Activated B cell treated with CpG ODN at 0.5 μM for 24 hours (primary cell): ENCODE measurements at regions not wholly inside any gene's neighbourhood (a gene's known extent, or its start where the extent isn't known, plus 50 kb on each side); places are given as distances from the start of the nearest gene placed in this dataset.
"Not testable (repeated sequence)": the region's sequence is repeated elsewhere in the genome, so short reads cannot be mapped to it uniquely, and the experiment has no call there.

Experiments used
- ATAC-seq: fragments of 200-7000 bp; cut with Tn5 transposase; one replicate; pipeline ENCODE4 v1.10.0; 2021; ENCODE audit warnings: low read depth, mild to moderate bottlenecking, moderate library complexity
- CTCF ChIA-PET: fragments of 350-600 bp; sonication (Branson Sonifier 250); formaldehyde crosslinking; loops from one replicate; lab custom pipeline; 2021; ENCODE audit warnings: antibody characterized with exemption; lab: Charles Lee
- POLR2A ChIA-PET: fragments of 350-600 bp; sonication (Branson Sonifier 250); formaldehyde crosslinking; loops from one replicate; lab custom pipeline; 2021; ENCODE audit warnings: antibody characterized with exemption; lab: Charles Lee
- DNase-seq: peaks from one replicate; pipeline ENCODE4 v3.0.0; 2022
- H3K27ac Mint-ChIP-seq: one replicate; pipeline ENCODE4 v1.8.0; 2020; ENCODE audit warnings: mixed read lengths
- H3K27me3 Mint-ChIP-seq: one replicate; pipeline ENCODE4 v1.8.0; 2021; ENCODE audit warnings: mixed read lengths
- H3K36me3 Mint-ChIP-seq: one replicate; pipeline ENCODE4 v1.8.0; 2021; ENCODE audit warnings: low read depth, mixed read lengths
- H3K4me1 Mint-ChIP-seq: one replicate; pipeline ENCODE4 v1.8.0; 2021; ENCODE audit warnings: mixed read lengths
- H3K4me3 Mint-ChIP-seq: one replicate; pipeline ENCODE4 v1.8.0; 2020; ENCODE audit warnings: mild to moderate bottlenecking, mixed read lengths
- H3K9me3 Mint-ChIP-seq: one replicate; pipeline ENCODE4 v1.8.0; 2020; ENCODE audit warnings: mixed read lengths
- CTCF ChIP-seq: fragments of 200-600 bp; IDR thresholded peaks from one replicate; pipeline ENCODE4 v1.8.0; 2022; ENCODE audit warnings: antibody characterized with exemption, mild to moderate bottlenecking
- intact Hi-C: fragments of 100-400 bp; cut with micrococcal nuclease; formaldehyde crosslinking; loops from one replicate; pipeline ENCODE4 v1.15.1; 2024

- intact Hi-C loops = no loop called here
- peaks cover 4% of the 10 kb centered on the region for H3K9me3 Mint-ChIP-seq
- no peak for ATAC-seq
Observed at GRCh38 chr10:33919244-33919643, 584.8 kb upstream of the NRP1 start.

GRCh38 chr10:33917069-33917780 is 582.8 kb upstream of the NRP1 start:
- Mint-ChIP-seq H3K36me3 (no peaks in the 10 kb centered on the region), H3K4me1 (no peaks in the 10 kb centered on the region), H3K9me3 (peaks cover 4% of the 10 kb centered on the region), H3K4me3 (no peak overlapping the region), H3K27me3 (no peaks in the 10 kb centered on the region), H3K27ac (no peak overlapping the region)
- no peak for ATAC-seq
- ChIA-PET CTCF (no interaction called here), POLR2A (no interaction called here)
- intact Hi-C loops = no loop called here
- TF ChIP-seq CTCF = no peak
- no peak for DNase-seq

More at GRCh38 chr10:33919244-33919643, 584.8 kb upstream of the NRP1 start:
- POLR2A ChIA-PET = no interaction called here
- no peak for TF ChIP-seq CTCF
- Mint-ChIP-seq H3K4me1 (no peaks in the 10 kb centered on the region), H3K4me3 (no peak overlapping the region), H3K27ac (no peak overlapping the region), H3K27me3 (no peaks in the 10 kb centered on the region), H3K36me3 (no peaks in the 10 kb centered on the region)
- no peak for DNase-seq
- CTCF ChIA-PET = no interaction called here

GRCh38 chr10:33914746-33915145 is 580.3 kb upstream of the NRP1 start:
- Mint-ChIP-seq H3K36me3 (no peaks in the 10 kb centered on the region), H3K9me3 (peaks cover 4% of the 10 kb centered on the region), H3K4me3 (no peak overlapping the region), H3K27me3 (no peaks in the 10 kb centered on the region), H3K4me1 (no peaks in the 10 kb centered on the region), H3K27ac (no peak overlapping the region)
- ChIA-PET POLR2A (no interaction called here), CTCF (no interaction called here)
- DNase-seq (no peak), ATAC-seq (no peak)
- intact Hi-C loops = no loop called here
- no peak for TF ChIP-seq CTCF

GRCh38 chr10:33913194-33913593 is 578.7 kb upstream of the NRP1 start:
- Mint-ChIP-seq H3K27me3 (no peaks in the 10 kb centered on the region), H3K4me3 (no peak overlapping the region), H3K4me1 (no peaks in the 10 kb centered on the region), H3K27ac (no peak overlapping the region), H3K9me3 (peaks cover 3% of the 10 kb centered on the region), H3K36me3 (no peaks in the 10 kb centered on the region)
- no peak for ATAC-seq
- POLR2A ChIA-PET = no interaction called here
- no peak for TF ChIP-seq CTCF
- DNase-seq = no peak
- intact Hi-C loops = no loop called here
- CTCF ChIA-PET = no interaction called here

GRCh38 chr10:33909476-33909875 is 575.0 kb upstream of the NRP1 start:
- H3K4me1 Mint-ChIP-seq, H3K27me3 Mint-ChIP-seq, H3K27ac Mint-ChIP-seq, ATAC-seq, H3K36me3 Mint-ChIP-seq, H3K4me3 Mint-ChIP-seq, intact Hi-C loops, POLR2A ChIA-PET, H3K9me3 Mint-ChIP-seq, CTCF ChIA-PET, DNase-seq: not testable (repeated sequence)

GRCh38 chr10:33901166-33901565 is 566.7 kb upstream of the NRP1 start:
- Mint-ChIP-seq H3K9me3 (peaks cover 6% of the 10 kb centered on the region), H3K36me3 (no peaks in the 10 kb centered on the region), H3K27me3 (no peaks in the 10 kb centered on the region), H3K4me1 (no peaks in the 10 kb centered on the region), H3K27ac (no peak overlapping the region), H3K4me3 (no peak overlapping the region)
- TF ChIP-seq CTCF = no peak
- POLR2A ChIA-PET = no interaction called here
- intact Hi-C loops = no loop called here
- CTCF ChIA-PET = no interaction called here
- DNase-seq = no peak
- no peak for ATAC-seq
